HEK293 (cell line): ENCODE measurements at regions not wholly inside any gene's neighbourhood (a gene's known extent, or its start where the extent isn't known, plus 50 kb on each side); places are given as distances from the start of the nearest gene placed in this dataset.

Experiments
- CTCF ChIA-PET: fragments of 350-600 bp; formaldehyde crosslinking; extraction: SDS; loops from one replicate; lab custom pipeline; 2021; ENCODE audit warnings: antibody characterized with exemption; lab: Yijun Ruan, JAX
- POLR2A ChIA-PET: fragments of 300-600 bp; formaldehyde crosslinking; extraction: SDS; loops from one replicate; lab custom pipeline; 2020; ENCODE audit warnings: antibody characterized with exemption, inconsistent platforms; lab: Yijun Ruan, JAX
- H3K27ac ChIP-seq: fragments of 200-500 bp; sonication (Bioruptor generic); 2 replicates; pipeline ENCODE4 v1.5.1; 2014; ENCODE audit warnings: low read depth, low read length, control low read depth, inconsistent platforms; ENCODE audit errors: extremely low read depth
- H3K36me3 ChIP-seq, 2 experiments: fragments of 200-500 bp in 1 of 2; sonication (Bioruptor generic) in 1 of 2; 1 replicate in 1 of 2; 2 replicates in 1 of 2; pipeline ENCODE4 v1.5.1; 2014 to 2017; ENCODE audit warnings: inconsistent platforms in 2 of 2, low read length in 2 of 2; ENCODE audit not compliant: control insufficient read depth in 2 of 2, insufficient read depth in 1 of 2
- H3K4me1 ChIP-seq: fragments of 200-500 bp; sonication (Bioruptor generic); 2 replicates; pipeline ENCODE4 v1.5.1; 2014; ENCODE audit warnings: mild to moderate bottlenecking, low read length, inconsistent platforms; ENCODE audit not compliant: control insufficient read depth, insufficient read depth
- H3K4me3 ChIP-seq: 2 replicates; pipeline ENCODE4 v1.5.1; 2011; ENCODE audit warnings: low read depth, mild to moderate bottlenecking, control low read depth, low read length, moderate library complexity
- H3K9me3 ChIP-seq: fragments of 200-500 bp; sonication (Bioruptor generic); 2 replicates; pipeline ENCODE4 v1.5.1; 2014; ENCODE audit warnings: low read depth, low read length, inconsistent platforms; ENCODE audit not compliant: control insufficient read depth, insufficient read depth
- AEBP2 ChIP-seq: fragments of 450-650 bp; formaldehyde crosslinking; IDR thresholded peaks from 2 replicates; pipeline ENCODE4 v1.5.1; 2016; ENCODE audit warnings: missing biosample characterization, missing genetic modification characterization, borderline replicate concordance
- IKZF3 ChIP-seq: fragments of 450-650 bp; IDR thresholded peaks from 2 replicates; pipeline ENCODE4 v1.5.0; 2018; ENCODE audit warnings: missing biosample characterization, mild to moderate bottlenecking, missing genetic modification characterization, moderate library complexity
- KLF17 ChIP-seq: fragments of 450-650 bp; formaldehyde crosslinking; IDR thresholded peaks from 2 replicates; pipeline ENCODE4 v1.5.1; 2016; ENCODE audit warnings: missing biosample characterization, missing genetic modification characterization
- SALL2 ChIP-seq: fragments of 450-650 bp; formaldehyde crosslinking; IDR thresholded peaks from 2 replicates; pipeline ENCODE4 v1.5.0; 2017; ENCODE audit warnings: missing biosample characterization, mild to moderate bottlenecking, missing genetic modification characterization, borderline replicate concordance
- YY1 ChIP-seq: fragments of 450-650 bp; formaldehyde crosslinking; IDR thresholded peaks from 2 replicates; pipeline ENCODE4 v1.5.1; 2018; ENCODE audit warnings: missing biosample characterization, missing genetic modification characterization
- ZBTB1 ChIP-seq: fragments of 450-650 bp; formaldehyde crosslinking; IDR thresholded peaks from 2 replicates; pipeline ENCODE4 v1.5.1; 2016; ENCODE audit warnings: missing biosample characterization, missing genetic modification characterization
- ZBTB49 ChIP-seq: fragments of 450-650 bp; formaldehyde crosslinking; IDR thresholded peaks from 2 replicates; pipeline ENCODE4 v1.5.1; 2016; ENCODE audit warnings: missing biosample characterization, missing genetic modification characterization, low read depth
- ZBTB7A ChIP-seq: fragments of 450-650 bp; formaldehyde crosslinking; IDR thresholded peaks from 2 replicates; pipeline ENCODE4 v1.5.1; 2016; ENCODE audit warnings: low read depth, missing biosample characterization, missing genetic modification characterization
- ZNF19 ChIP-seq: fragments of 450-650 bp; formaldehyde crosslinking; IDR thresholded peaks from 2 replicates; pipeline ENCODE4; 2016; ENCODE audit warnings: missing biosample characterization, missing genetic modification characterization, low read depth
- ZNF311 ChIP-seq: fragments of 450-650 bp; formaldehyde crosslinking; IDR thresholded peaks from 2 replicates; pipeline ENCODE4 v1.5.1; 2017; ENCODE audit warnings: missing biosample characterization, missing genetic modification characterization, borderline replicate concordance
- ZNF366 ChIP-seq: fragments of 450-650 bp; formaldehyde crosslinking; conservative IDR thresholded peaks from 2 replicates; pipeline ENCODE4 v1.5.1; 2016; ENCODE audit warnings: missing biosample characterization, missing genetic modification characterization
- ZNF664 ChIP-seq: fragments of 450-650 bp; formaldehyde crosslinking; IDR thresholded peaks from 2 replicates; pipeline ENCODE4 v1.5.1; 2016; ENCODE audit warnings: missing biosample characterization, missing genetic modification characterization
- ZNF777 ChIP-seq: fragments of 450-650 bp; formaldehyde crosslinking; IDR thresholded peaks from 2 replicates; pipeline ENCODE4 v1.5.1; 2017; ENCODE audit warnings: missing biosample characterization, missing genetic modification characterization, borderline replicate concordance
- TF ChIP-seq, protein P1 (sequence below): fragments of 450-650 bp; formaldehyde crosslinking; IDR thresholded peaks from 2 replicates; pipeline ENCODE4 v1.5.1; 2016; ENCODE audit warnings: missing biosample characterization, missing genetic modification characterization
- TF ChIP-seq, protein P2 (sequence below): fragments of 450-650 bp; formaldehyde crosslinking; IDR thresholded peaks from 2 replicates; pipeline ENCODE4 v1.5.1; 2016; ENCODE audit warnings: missing biosample characterization, missing genetic modification characterization
- TF ChIP-seq, protein P3 (sequence below): fragments of 450-650 bp; formaldehyde crosslinking; IDR thresholded peaks from 2 replicates; pipeline ENCODE4 v1.5.1; 2016; ENCODE audit warnings: missing biosample characterization, missing genetic modification characterization, borderline replicate concordance
- TF ChIP-seq, protein P4 (sequence below): fragments of 450-650 bp; formaldehyde crosslinking; conservative IDR thresholded peaks from 2 replicates; pipeline ENCODE4 v1.5.1; 2016; ENCODE audit warnings: low read depth, missing biosample characterization, missing genetic modification characterization

DNA sequence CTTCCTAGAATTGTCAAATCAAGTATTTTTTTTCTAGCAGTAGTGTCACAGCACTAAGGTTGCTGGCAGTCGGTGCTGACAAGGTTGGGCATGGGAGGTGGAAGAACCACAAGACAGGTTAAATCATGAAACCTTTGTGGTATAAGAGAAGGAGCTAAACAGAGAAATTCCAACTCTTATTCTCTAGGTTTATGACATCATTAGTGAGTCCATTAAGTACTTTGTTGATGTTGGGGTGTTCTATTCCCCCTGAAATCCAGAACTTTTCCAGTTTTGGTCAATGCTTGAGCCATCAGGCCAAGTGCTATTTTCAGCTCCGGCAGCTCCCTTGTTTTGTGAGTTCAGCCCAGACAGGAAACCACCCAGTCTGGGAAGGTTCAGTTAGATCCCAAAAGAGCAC is 206.0 kb upstream of the SOX9 start:
- Histone ChIP-seq H3K4me1 (no peaks in the 10 kb centered on the region), H3K36me3 (no peaks in the 10 kb centered on the region), H3K27ac (no peak overlapping the region), H3K9me3 (no peaks in the 10 kb centered on the region), H3K4me3 (no peak overlapping the region)
- ChIA-PET CTCF (interaction anchor here (0.6 to 0.9 kb wide), 2 partner anchors 8 to 625 kb away, joined by 3 to 4 read pairs; no protein-coding TSS in a partner anchor), POLR2A (no interaction called here)
- TF ChIP-seq ZNF664 (tag by site-specific recombination) (no peak), AEBP2 (tag by site-specific recombination) (no peak), ZNF366 (no peak), ZBTB49 (tag by site-specific recombination) (no peak), ZNF311 (tag by site-specific recombination) (no peak), ZNF777 (tag by site-specific recombination) (no peak), KLF17 (tag by site-specific recombination) (no peak), IKZF3 (tag by site-specific recombination) (no peak), ZBTB1 (tag by site-specific recombination) (no peak), ZBTB7A (no peak), SALL2 (no peak), ZNF19 (tag by site-specific recombination) (no peak)
- TF ChIP-seq, protein P1, sequence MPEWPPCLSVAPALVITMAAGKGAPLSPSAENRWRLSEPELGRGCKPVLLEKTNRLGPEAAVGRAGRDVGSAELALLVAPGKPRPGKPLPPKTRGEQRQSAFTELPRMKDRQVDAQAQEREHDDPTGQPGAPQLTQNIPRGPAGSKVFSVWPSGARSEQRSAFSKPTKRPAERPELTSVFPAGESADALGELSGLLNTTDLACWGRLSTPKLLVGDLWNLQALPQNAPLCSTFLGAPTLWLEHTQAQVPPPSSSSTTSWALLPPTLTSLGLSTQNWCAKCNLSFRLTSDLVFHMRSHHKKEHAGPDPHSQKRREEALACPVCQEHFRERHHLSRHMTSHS (tag by site-specific recombination) = no peak

DNA sequence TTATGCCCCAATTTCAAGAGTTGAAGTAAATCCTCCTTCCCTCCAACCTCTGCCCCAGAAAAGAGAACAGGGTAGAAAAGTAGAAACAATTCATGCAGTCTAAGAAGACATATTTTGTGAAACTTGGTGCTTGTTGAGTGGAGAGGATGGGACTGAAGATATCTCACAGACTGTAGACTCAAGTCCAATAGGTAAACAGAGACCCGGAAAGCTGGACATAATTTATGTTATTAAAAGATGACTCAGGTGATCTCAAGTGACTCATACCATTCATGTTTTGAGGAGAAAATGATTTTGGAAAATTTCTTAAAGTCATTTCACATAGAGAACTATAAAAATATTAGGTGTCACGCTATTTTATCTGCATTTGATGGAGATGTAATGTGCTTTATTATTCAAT is 203.1 kb upstream of the SOX9 start:
- ChIA-PET POLR2A (no interaction called here), CTCF (no interaction called here)
- Histone ChIP-seq H3K4me3 (no peak overlapping the region), H3K27ac (no peak overlapping the region), H3K4me1 (no peaks in the 10 kb centered on the region; the same call in 1 of the 2 replicates), H3K36me3 (no peaks in the 10 kb centered on the region), H3K9me3 (no peaks in the 10 kb centered on the region)
- TF ChIP-seq, protein P2, sequence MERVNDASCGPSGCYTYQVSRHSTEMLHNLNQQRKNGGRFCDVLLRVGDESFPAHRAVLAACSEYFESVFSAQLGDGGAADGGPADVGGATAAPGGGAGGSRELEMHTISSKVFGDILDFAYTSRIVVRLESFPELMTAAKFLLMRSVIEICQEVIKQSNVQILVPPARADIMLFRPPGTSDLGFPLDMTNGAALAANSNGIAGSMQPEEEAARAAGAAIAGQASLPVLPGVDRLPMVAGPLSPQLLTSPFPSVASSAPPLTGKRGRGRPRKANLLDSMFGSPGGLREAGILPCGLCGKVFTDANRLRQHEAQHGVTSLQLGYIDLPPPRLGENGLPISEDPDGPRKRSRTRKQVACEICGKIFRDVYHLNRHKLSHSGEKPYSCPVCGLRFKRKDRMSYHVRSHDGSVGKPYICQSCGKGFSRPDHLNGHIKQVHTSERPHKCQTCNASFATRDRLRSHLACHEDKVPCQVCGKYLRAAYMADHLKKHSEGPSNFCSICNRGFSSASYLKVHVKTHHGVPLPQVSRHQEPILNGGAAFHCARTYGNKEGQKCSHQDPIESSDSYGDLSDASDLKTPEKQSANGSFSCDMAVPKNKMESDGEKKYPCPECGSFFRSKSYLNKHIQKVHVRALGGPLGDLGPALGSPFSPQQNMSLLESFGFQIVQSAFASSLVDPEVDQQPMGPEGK = no peak
- TF ChIP-seq ZNF664 (tag by site-specific recombination) (no peak), YY1 (no peak)
- TF ChIP-seq, protein P3, sequence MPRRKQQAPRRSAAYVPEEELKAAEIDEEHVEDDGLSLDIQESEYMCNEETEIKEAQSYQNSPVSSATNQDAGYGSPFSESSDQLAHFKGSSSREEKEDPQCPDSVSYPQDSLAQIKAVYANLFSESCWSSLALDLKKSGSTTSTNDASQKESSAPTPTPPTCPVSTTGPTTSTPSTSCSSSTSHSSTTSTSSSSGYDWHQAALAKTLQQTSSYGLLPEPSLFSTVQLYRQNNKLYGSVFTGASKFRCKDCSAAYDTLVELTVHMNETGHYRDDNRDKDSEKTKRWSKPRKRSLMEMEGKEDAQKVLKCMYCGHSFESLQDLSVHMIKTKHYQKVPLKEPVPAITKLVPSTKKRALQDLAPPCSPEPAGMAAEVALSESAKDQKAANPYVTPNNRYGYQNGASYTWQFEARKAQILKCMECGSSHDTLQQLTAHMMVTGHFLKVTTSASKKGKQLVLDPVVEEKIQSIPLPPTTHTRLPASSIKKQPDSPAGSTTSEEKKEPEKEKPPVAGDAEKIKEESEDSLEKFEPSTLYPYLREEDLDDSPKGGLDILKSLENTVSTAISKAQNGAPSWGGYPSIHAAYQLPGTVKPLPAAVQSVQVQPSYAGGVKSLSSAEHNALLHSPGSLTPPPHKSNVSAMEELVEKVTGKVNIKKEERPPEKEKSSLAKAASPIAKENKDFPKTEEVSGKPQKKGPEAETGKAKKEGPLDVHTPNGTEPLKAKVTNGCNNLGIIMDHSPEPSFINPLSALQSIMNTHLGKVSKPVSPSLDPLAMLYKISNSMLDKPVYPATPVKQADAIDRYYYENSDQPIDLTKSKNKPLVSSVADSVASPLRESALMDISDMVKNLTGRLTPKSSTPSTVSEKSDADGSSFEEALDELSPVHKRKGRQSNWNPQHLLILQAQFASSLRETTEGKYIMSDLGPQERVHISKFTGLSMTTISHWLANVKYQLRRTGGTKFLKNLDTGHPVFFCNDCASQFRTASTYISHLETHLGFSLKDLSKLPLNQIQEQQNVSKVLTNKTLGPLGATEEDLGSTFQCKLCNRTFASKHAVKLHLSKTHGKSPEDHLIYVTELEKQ (tag by site-specific recombination) = no peak
- TF ChIP-seq, protein P4, sequence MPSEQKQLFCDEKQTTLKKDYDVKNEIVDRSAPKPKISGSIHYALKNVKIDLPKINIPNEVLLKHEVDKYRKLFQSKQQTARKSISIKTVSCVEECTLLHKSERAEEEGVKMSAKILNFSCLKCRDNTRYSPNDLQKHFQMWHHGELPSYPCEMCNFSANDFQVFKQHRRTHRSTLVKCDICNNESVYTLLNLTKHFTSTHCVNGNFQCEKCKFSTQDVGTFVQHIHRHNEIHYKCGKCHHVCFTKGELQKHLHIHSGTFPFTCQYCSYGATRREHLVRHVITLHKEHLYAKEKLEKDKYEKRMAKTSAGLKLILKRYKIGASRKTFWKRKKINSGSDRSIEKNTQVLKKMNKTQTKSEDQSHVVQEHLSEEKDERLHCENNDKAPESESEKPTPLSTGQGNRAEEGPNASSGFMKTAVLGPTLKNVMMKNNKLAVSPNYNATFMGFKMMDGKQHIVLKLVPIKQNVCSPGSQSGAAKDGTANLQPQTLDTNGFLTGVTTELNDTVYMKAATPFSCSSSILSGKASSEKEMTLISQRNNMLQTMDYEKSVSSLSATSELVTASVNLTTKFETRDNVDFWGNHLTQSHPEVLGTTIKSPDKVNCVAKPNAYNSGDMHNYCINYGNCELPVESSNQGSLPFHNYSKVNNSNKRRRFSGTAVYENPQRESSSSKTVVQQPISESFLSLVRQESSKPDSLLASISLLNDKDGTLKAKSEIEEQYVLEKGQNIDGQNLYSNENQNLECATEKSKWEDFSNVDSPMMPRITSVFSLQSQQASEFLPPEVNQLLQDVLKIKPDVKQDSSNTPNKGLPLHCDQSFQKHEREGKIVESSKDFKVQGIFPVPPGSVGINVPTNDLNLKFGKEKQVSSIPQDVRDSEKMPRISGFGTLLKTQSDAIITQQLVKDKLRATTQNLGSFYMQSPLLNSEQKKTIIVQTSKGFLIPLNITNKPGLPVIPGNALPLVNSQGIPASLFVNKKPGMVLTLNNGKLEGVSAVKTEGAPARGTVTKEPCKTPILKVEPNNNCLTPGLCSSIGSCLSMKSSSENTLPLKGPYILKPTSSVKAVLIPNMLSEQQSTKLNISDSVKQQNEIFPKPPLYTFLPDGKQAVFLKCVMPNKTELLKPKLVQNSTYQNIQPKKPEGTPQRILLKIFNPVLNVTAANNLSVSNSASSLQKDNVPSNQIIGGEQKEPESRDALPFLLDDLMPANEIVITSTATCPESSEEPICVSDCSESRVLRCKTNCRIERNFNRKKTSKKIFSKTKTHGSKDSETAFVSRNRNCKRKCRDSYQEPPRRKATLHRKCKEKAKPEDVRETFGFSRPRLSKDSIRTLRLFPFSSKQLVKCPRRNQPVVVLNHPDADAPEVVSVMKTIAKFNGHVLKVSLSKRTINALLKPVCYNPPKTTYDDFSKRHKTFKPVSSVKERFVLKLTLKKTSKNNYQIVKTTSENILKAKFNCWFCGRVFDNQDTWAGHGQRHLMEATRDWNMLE (tag by site-specific recombination) = no peak
